ENCODE measurements at regions not wholly inside any gene's neighbourhood (a gene's known extent, or its start where the extent isn't known, plus 50 kb on each side); places are given as distances from the start of the nearest gene placed in this dataset.

DNA sequence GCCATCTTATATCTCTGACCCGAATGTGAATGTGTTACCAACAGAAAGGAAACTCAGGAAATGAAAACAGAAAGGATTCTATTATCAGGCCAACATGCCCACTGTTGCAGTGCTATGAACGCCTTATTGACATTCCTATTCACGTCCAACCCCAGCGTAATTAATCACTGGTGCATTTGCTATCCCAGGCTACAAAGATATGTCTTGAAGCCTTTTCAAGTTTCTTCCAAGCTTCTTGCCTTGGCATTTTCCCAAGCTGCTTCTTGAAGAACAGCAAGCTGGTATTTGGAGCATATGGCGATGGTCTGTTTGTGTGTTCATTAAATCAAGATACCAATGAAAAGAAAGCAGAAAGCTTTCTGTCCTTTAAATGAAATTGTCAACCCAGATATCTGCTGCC lies 579.2 kb upstream of the ZNF462 start:
- no peak for DNase-seq

DNA sequence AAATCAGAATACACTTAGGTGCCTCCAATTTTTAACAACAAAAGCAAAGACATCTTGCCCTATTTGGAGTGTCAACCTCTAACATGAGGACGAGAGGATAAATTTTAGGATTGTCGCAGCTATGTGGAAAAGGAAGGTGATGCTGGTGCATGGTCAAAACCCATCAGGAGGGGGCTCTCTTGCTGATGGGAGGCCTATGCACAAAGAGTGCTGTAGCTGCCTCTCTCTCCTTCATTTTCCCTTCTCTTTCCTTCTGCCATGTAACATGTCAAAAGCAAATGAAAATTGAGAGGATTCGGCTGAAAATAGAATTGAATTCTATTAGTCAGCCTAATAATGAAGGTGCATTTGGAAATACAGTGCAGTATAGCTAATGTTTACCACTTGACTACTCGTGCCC lies 578.7 kb upstream of the ZNF462 start:
- no peak for DNase-seq

DNA sequence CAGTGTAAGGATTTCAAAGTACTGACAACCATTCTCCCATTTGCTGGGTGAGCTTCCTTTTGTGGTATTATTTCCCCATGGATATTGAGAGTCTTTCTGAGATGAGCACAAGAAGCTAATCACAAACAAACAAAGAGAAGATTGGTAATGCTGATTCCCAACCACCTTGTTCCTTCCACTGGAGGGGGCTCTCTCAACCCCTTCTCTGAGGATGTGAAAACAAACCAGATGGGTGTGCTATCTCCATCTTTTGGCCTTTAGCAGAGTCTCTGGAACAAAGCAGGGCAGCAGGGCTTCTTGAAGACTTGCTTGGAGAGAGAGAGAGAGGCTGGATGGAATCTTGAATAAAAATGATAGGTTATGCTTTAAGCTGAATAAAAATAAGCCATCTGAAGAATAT lies 576.7 kb upstream of the ZNF462 start:
- no peak for DNase-seq

DNA sequence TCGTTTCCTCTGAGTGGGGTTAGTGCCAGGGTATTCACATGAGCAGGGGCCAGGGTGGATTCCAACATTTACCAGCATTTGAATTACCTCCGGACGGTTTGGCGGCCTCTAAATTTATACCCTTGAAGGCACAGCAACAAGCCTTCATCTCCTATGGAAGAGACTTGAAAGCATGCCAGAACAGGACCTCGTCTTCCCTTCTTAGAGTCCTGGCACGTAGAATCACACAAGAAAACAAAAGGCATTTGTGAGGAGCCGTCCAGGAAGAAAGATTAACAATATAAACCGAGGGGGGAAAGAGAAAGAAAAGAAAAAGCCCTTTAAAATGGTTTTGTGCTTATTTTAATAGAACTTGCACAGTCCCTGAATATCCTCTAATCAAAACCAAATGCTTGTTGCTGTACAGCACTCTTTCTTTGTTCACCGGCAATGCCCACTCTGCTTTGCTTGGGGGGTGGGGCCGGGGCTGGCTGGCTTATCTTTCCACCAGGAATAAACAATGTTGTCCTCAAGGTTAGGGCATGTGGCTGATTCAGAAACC lies 575.8 kb upstream of the ZNF462 start:
- no peak for DNase-seq

DNA sequence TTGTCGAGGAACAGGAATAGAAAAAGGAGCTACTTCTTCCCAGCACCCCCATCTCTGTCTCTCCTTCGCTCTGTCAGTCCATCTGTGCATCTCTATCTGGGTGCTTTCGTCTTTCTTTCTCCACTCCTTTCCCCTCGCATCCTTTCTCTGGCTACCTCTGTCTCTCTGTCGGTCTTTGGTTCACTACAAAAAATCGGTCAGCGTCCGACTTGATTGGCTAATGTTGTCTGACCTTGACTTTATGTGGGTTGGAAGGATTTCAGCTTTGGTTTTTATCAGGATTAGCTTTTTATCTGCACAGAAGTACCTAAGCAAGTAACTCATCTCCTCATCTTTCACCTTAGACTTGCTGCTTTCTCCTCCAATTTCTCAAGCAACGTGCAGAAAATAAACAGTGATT lies 575.2 kb upstream of the ZNF462 start:
- no peak for DNase-seq

DNA sequence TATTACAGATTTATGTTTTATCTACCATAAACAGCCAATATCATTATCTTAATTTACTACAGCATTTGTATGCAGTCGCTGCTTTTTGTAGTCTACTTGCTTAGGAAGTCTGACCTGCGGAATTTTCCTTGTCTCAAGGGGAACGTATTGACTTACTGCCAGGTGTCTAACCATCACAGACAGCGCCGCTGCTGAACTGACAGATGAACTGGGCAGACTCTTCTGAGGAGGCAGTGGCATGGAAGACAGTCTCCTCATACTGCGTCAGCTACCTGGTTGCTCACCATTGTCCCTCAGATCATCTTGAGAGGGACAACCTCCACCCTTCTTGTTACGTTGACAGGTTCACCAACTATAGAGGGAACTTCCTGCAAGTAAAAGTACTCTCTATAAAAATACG lies 574.3 kb upstream of the ZNF462 start:
- DNase-seq: no peak

DNA sequence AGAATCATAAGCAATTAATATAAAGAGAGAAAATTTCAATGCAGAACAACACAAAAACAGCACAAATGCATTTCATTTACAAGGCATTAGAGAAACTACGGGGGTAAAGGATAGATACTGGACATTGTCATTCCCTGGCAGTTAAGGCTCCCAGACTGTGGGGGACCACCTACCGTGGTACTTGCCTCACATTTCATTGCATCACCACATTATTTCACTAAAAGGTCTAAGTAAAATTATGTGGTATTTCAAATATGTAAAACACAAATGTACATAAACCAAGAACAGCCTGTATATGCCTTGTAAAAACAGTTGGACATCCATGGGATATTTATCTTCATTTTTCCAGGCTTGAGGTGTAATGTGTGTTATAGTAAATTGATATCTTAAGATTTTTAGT lies 571.2 kb upstream of the ZNF462 start:
- no peak for DNase-seq

DNA sequence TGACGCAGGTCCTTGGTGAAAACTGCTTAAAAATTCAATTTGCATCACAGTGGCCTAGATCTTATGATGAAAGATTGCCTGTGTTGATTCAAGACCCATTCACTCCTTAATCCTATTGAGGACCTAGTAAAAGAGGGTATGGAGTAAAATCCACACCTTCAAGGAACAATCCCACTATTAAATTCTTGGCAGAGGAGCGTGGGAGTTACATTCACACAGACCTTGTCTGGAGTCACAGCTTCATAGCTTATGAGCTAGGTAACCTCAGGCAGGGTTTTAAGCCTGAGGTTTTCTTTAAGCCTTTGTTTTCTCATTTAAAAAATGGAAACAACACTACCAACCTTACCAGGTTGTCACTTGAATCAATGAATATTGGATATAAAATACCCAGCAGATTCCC lies 566.5 kb upstream of the ZNF462 start:
- no peak for DNase-seq

DNA sequence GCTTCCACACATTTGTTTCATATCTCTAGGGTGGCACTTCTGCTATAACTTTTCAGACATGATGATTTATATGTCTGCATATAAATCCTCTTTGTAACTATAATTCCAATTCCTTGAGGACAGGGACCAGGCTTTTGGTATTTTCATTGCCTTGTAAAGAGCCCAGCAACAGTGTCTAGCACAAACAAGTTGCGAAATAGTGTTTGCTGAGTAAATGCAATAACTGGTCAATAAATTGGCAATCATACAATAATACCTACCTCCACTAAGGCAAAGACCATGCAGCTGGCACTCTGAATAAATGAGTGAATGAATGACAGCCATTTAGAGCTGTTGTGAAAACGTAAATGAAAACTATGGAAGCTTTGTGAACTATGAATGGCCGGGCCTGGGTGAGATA lies 564.0 kb upstream of the ZNF462 start:
- no peak for DNase-seq

DNA sequence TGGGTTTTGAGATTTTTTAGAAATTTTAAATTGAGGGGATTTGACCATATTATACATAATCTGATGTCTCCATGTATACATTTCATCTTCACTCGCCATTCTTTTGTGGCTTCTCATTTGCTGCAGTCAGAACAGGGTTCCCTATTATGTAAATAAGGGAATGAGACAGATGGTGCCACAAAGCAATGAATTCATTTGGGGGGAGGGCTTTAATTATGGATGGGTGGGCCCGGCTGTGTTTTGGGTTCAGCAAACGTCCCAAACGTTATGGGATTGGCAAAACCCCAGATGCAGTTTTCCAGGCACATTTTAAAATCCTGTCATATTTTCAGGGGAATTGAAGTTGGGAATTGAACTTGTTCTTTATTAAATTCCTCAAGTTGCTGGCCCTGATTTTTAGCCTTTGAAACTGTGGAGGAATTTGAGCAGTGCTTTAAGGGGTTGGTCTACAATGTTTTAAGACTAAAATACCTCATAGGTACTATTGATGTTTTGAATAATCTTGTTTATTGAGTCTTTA lies 558.5 kb upstream of the ZNF462 start:
- DNase-seq: no peak

DNA sequence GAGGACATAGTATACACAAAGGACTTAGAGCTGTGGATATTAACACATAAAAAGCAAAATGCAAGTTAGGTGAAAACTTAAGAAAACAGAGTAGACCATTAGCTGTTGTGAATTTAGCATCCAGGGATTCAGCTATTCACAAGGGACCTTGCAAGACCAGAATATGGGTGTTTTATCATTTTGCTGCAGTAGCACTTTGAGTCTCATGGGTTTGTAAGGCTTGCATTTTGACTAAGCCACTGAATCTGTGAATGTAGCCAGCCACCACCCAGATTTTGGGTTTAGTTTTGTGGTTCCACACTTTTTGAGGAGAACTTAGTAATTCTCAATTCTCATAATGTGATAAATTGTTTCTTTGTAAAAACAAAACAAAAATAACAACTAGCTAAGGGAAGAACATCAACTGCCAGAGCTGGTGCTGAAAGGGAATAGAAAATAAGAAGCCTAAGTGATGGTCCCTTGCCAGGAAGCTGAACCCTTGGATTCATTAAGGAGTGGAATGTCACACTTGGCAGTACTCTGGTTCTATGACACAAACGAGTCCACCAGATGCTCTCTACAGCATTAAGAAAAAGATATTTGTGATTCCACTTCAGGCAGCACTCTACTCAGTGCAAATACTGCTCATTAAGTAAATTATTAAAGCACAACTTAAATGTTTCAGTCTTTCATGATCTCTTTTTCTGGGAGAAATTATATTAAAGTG lies 557.4 kb upstream of the ZNF462 start:
- DNase-seq: no peak

DNA sequence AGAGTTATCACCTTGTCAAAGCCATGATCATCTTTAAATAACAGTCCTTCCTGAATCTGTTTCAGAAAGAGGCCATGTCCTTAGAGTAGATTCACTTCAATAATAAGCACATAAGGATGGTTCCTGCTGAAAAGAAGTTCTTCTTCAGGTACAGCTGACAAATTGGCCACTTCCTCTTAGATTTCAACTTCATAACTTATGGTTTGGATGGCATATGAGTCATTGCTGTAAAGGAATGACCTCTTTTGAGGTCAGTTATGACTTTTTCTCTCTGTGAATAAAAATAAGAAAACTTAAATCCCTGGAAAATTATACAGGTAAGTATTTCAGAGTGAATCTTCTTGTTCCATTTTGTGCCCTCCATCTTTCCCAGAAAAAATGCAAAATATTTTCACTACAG lies 555.3 kb upstream of the ZNF462 start:
- DNase-seq: no peak

DNA sequence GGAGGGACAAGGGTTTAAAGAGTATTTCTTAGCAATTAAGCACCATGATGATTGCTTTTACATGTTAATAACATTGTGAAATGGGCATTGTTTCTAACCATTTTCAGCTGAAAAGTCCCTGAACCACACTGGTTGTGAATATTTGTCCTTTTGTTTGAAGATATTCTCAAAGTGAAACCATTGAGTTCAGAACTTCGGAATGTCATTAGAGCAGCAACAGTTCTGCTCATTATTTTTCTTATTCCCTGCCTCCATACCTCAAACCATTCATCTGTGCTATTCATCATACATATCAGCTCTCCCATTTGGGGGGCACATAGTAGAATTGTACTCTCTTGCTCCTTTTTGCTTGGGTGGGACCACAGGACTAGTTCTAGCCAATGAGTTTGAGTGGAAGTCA lies 553.0 kb upstream of the ZNF462 start:
- no peak for DNase-seq

DNA sequence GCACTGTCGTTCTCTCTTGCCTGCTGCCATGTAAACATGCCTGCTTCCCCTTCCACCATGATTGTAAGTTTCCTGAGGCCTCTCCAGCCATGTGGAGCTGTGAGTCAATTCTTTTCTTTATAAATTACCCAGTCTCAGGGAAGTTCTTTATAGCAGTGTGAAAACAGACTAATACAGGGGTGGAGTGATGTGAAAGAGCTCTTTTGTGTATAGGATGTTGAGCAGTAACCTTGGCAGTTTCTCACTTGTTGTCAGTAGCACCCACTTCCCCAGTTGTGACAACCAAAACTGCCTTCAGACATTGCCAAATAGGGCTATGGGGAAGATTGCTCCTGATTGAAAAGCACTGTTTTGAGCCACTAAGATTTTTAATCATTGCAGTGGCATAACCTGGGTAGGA lies 552.2 kb upstream of the ZNF462 start:
- DNase-seq: no peak

DNA sequence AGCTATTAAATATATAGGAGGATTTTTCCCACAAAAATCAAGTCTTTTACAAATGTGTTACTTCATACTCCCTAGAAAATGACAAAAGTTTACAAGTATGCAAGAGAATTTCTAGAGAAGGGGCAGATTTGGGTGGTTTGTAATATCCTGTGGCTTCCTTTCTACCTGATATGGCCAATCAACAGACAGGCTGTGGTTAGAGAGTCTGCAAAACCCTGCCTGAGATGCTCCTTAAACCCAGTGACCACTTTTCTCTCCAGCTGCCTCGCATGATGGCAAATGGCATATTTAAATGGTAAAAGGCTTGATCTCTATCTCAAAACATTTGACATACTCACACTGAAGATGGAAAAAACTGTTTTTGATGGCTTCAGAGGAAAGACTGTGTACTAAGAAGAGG lies 550.1 kb upstream of the ZNF462 start:
- DNase-seq: no peak

DNA sequence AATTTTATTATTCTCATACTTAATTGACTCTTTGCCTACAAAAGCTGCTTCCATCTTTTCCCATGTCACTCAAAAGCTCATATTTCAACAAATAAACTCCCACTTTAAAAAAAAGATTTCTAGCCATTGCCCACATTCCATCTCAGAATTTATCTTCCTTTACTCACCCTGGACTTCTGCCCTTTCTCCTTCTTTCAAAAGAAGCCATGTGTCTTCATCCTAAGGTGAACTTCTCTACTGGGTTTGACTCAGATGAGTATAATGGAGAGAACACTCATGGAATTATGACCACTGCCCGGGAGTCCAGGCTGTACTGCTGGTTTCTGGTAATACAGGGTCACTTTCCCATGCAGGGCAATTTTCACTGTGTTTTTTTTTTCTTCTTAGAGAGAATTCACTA lies 548.5 kb upstream of the ZNF462 start:
- no peak for DNase-seq

DNA sequence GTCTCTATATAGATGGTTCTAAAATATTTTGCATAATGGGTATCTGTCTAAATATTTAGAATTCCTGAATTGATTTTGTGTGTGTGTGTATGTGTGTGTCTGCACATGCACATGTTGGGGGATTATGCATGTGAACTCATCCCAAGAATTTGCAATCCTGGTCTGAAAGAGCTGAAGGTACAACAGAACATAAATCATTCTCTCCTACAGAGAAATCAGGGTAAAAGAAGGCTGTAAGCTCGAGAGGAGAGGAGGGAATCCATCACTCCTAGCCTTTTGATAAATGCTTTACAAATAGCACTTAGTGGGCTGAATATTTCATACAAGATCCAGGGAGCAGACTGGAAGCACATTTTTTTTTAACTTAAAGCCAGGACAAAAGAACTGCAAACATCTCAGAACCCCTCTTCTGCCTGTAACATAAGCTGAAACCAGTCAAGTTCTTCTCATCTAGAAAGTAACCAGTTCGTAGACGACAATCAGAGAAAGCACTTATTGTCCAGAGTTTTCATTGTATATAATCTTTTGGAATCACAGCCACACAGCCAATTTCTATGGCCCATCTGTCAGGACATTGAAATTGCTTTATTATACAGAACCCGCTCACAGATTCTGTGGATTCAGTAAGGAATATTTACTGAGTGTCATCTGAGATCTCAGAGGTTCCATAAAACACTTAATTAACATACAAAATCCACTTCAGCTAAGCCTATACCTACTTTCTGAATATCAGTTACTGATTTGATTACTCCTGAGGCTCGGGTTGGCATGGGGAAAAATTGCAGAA lies 541.4 kb upstream of the ZNF462 start:
- peak; percentile 28 for DNase-seq

DNA sequence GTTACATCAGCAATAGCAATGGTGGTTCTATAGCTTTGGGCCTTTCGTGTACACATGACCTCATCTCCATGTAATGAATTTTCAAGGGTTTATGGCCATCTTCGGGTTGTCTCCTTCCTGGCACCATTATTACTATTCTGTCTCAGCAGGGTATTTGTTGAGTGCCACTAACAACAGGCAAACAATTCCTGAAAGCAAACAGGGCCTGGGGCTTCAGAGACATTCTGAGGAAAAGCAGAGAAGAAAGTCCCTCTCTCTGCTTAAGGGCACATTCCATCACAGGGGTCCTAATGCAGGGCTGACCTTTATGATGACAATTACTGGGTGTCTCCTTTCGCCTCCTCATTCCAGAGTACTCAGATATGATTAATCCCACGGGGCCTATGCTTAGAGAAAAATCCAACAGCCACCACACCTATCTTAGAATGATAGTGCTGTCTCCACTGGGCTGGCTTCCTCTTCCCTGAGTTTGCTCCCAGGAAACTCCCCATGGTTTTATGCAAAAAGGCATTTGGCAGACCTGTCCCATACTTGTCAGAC lies 540.2 kb upstream of the ZNF462 start:
- no peak for DNase-seq

DNA sequence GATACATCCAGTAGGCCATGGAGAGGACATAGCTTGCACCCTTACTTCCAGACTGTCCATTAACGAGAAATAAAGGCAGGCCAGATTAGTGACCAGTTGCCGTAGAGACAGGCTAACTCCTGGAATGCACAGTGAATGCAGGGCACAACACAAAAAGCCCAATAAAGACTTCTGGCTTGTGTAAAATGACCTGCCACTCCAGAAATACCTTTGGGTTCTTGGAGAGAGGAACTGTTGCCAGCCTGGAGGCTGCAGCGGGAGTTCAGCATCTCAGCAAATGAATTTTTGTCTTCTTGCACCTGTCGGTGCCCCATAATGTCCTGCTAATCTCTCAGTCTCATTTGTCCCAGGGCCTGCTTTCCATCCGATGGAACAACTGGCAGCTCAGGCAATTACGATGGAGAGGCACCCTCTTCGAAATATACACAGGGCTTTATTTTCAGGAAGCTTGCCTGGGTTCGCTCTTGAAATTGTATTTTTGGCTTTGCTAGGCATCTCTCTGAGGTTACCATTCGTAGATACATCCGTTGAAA lies 538.8 kb upstream of the ZNF462 start:
- no peak for DNase-seq

DNA sequence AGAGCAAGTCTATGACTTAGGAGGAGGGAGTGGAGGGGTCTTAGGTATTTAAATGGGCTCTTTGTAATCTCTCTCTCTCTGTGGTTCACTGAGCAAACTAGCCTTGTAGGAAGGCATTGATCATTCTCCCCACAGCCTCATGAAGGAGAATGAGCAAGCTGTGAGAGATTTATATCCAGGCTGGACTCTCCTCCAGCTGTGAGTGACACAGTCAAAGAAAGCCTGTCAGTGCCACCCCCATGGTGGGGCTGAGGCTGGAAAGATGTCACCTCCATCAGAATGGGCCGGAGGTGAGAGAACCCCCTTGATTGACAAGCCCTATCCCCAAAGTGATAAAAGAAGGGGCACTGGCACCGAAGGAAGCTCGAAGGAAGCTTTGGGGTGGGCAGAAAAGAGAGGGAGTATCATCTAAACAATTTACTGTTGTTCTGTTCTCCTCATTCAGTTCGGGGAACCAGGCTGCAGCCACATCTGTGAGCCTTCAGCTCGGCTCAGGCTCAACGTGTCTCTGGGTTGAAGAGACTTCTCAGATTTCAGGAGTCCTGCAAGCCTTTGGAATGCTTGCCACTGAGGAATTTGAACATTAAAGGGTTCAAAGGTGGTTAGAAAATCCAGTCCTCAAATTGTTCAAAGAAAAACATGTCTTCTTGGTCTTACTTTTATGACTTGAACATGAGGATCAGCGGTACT lies 538.2 kb upstream of the ZNF462 start:
- no peak for DNase-seq

DNA sequence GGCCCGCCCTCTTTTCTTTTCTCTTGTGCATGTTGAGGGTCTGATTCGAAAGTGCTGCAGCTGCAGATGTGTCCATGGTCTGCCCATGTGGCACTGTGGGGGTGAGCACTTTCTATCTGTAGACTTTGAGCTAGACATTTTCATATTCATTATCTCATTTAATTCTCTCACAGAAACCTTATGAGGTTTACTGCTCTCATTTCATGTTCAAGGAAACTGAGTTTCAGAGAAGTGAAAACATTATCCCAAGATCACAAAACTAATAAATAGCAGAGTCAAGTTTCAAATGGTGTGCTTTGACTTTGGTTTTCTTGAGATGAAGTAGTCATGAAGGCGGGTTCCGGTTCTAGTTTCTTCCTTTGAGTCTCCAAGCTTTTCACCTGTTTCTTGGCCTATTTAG lies 536.5 kb upstream of the ZNF462 start:
- no peak for DNase-seq

DNA sequence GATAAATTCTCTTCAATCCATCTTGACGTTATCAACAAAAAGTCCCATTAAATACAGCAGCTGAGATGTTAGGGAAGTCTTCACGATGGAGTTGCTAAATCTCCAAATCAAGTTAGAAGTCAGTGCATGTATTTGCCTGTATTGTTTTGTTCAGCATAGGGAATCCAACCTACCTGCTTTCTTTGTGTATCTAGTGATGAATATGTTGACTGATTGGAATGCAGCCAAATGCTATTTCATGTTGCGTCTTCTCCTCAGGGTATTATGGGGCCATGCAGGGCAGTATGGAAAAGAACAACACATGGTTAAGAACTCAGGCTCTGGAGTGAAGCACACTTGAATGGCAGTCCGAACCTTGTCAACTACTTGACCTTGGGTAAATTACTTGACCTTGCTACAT lies 529.5 kb upstream of the ZNF462 start:
- DNase-seq: peak; percentile 95

DNA sequence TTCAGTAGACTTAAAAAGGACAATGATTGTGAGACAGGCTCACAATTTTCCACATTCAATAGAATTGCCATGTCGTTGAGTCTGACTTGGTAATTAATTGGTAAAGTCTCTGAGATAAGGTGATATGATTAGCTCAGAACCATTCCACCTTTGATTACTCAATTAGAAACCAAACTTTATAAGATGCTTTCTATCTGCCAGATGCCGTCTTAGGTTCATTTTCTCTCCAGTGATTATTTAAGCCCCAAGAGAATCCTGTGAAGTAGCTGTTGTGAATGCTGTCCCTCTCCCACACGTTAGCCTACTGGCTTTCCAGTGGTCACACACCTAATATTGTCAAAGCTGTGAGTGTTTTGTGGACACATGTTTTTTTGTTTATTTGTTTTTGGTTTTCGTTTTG lies 528.9 kb upstream of the ZNF462 start:
- DNase-seq: no peak
